ENCODE measurements at regions not wholly inside any gene's neighbourhood (a gene's known extent, or its start where the extent isn't known, plus 50 kb on each side); places are given as distances from the start of the nearest gene placed in this dataset.

- Mint-ChIP-seq H3K36me3 (no peaks in the 10 kb centered on the region), H3K27ac (no peak overlapping the region), H3K4me1 (no peaks in the 10 kb centered on the region), H3K4me3 (no peak overlapping the region), H3K9me3 (peaks cover 4 to 20% (median 9%) of the 10 kb centered on the region in 6 donors), H3K27me3 (ENCODE audit: low read depth in 3 of 3) (no peaks in the 10 kb centered on the region)
- DNase-seq: no peak
Observed at GRCh38 chr4:66647926-66648325, 897.4 kb downstream of the CENPC start.

DNA sequence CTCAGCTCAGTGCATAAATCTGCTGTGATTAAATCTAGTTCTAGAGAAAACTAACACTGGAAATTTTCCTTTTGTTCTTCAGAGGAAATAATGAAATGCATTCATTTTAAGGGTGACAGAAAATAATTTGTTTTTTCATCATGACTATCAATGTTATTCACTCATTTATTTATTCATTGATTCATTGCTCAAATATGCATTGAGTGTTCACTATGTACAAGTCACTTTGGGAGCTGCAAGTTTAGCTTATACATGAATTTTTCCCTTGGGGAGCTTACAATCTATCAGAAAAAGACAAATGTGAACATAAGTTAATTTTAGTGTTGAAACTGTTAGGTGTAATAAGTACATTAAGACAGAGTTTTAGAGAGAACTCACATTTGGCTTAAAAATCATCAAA lies 897.8 kb downstream of the CENPC start:
- Mint-ChIP-seq H3K36me3 (no peaks in the 10 kb centered on the region), H3K4me1 (no peaks in the 10 kb centered on the region), H3K9me3 (peaks cover 4 to 25% (median 9%) of the 10 kb centered on the region in 6 donors), H3K27ac (no peak overlapping the region), H3K4me3 (no peak overlapping the region), H3K27me3 (ENCODE audit: low read depth in 3 of 3) (no peaks in the 10 kb centered on the region)
- no peak for DNase-seq

- Mint-ChIP-seq H3K9me3 (peaks cover 1 to 32% (median 8%) of the 10 kb centered on the region in 6 donors), H3K4me3 (no peak overlapping the region), H3K4me1 (no peaks in the 10 kb centered on the region), H3K36me3 (no peaks in the 10 kb centered on the region), H3K27ac (no peak overlapping the region), H3K27me3 (ENCODE audit: low read depth in 3 of 3) (no peaks in the 10 kb centered on the region)
- DNase-seq: no peak
Observed at GRCh38 chr4:66640233-66640990, 904.9 kb downstream of the CENPC start.

GRCh38 chr4:66639361-66639760 lies 905.9 kb downstream of the CENPC start:
- peaks cover 1 to 27% (median 10%) of the 10 kb centered on the region in 6 donors for H3K9me3 Mint-ChIP-seq
- H3K4me1 Mint-ChIP-seq: no peaks in the 10 kb centered on the region
- H3K27ac Mint-ChIP-seq: no peak overlapping the region
- no peaks in the 10 kb centered on the region for H3K36me3 Mint-ChIP-seq
- no peak for DNase-seq
- no peak overlapping the region for H3K4me3 Mint-ChIP-seq
- H3K27me3 Mint-ChIP-seq (ENCODE audit: low read depth in 3 of 3): no peaks in the 10 kb centered on the region

DNA sequence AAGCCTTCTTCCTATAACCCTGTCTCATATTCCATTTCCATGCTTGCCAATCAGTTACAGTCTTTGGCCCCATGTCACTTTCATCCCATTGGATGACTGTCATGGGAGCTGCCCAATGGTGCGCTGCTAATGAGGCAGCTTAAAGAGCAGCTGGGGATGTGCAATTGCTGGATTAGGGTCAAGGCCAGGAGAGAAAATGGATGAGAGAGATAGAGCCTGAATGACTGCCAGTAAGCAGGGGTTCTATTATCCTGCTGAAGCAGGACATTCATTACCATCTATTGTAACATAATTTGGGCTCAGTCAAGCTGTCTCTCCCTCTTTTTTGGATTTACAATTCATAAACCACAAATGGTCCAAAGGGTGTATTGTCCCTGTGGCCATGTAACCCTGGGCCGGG lies 909.0 kb downstream of the CENPC start:
- Mint-ChIP-seq H3K36me3 (no peaks in the 10 kb centered on the region), H3K9me3 (peaks cover 3 to 20% (median 5%) of the 10 kb centered on the region in 6 donors), H3K4me1 (no peaks in the 10 kb centered on the region), H3K27me3 (ENCODE audit: low read depth in 3 of 3) (peaks cover 0 to 3% (median 0%) of the 10 kb centered on the region in 3 donors), H3K27ac (no peak overlapping the region), H3K4me3 (no peak overlapping the region)
- no peak for DNase-seq

DNA sequence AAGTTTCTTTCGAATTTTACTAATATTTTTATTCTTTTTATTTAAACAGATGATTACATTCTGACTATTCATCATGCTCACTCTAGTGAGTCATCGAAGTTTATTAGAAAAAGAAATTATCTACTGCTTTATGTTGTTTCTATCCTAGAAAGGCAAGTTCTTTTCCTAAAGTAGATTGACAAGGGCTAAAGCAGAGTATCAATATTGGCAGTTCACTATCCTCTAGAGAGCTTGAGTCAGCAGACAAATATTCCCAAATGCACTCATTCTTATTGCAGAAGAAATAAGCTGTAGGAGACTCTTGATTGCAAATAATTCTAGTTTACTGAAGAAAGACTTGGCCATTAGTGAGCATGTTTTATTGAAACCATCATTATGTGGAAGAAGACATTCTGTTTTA lies 911.8 kb downstream of the CENPC start:
- DNase-seq: no peak
- H3K27me3 Mint-ChIP-seq (ENCODE audit: low read depth in 3 of 3): peaks cover 0 to 3% (median 0%) of the 10 kb centered on the region in 3 donors
- no peaks in the 10 kb centered on the region for H3K36me3 Mint-ChIP-seq
- H3K4me3 Mint-ChIP-seq: no peak overlapping the region
- H3K27ac Mint-ChIP-seq: no peak overlapping the region
- no peaks in the 10 kb centered on the region for H3K4me1 Mint-ChIP-seq
- H3K9me3 Mint-ChIP-seq: peaks cover 3 to 20% (median 9%) of the 10 kb centered on the region in 6 donors

- H3K9me3 Mint-ChIP-seq: peaks cover 1 to 17% (median 11%) of the 10 kb centered on the region in 6 donors
- no peaks in the 10 kb centered on the region for H3K4me1 Mint-ChIP-seq
- H3K4me3 Mint-ChIP-seq: no peak overlapping the region
- no peaks in the 10 kb centered on the region for H3K36me3 Mint-ChIP-seq
- H3K27me3 Mint-ChIP-seq (ENCODE audit: low read depth in 3 of 3): peaks cover 0 to 3% (median 0%) of the 10 kb centered on the region in 3 donors
- DNase-seq: no peak
- H3K27ac Mint-ChIP-seq: no peak overlapping the region
Observed at GRCh38 chr4:66629927-66630326, 915.4 kb downstream of the CENPC start.

DNA sequence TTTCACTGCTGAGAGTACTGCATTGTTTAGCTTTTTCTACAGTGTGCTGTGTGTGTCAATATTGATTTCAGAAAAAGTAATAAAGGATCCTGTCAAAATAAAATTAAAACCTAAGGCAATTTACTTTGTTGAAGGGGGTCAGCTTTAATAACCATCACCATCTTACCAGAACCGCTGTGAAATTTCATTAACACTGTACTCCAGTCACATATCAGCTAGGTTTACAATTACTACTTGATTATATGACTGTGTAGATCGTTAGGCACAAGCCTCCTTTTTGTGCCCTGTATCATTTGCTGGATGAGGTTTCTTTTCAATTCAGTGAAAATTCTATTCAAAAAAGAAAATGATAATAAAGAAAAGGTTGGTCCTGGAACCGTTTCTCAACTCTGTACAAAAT lies 917.2 kb downstream of the CENPC start:
- H3K9me3 Mint-ChIP-seq: peaks cover 2 to 33% (median 8%) of the 10 kb centered on the region in 6 donors
- no peak overlapping the region for H3K27ac Mint-ChIP-seq
- H3K4me3 Mint-ChIP-seq: no peak overlapping the region
- DNase-seq: no peak
- H3K4me1 Mint-ChIP-seq: no peaks in the 10 kb centered on the region
- H3K27me3 Mint-ChIP-seq (ENCODE audit: low read depth in 3 of 3): peaks cover 0 to 3% (median 0%) of the 10 kb centered on the region in 3 donors
- no peaks in the 10 kb centered on the region for H3K36me3 Mint-ChIP-seq

DNA sequence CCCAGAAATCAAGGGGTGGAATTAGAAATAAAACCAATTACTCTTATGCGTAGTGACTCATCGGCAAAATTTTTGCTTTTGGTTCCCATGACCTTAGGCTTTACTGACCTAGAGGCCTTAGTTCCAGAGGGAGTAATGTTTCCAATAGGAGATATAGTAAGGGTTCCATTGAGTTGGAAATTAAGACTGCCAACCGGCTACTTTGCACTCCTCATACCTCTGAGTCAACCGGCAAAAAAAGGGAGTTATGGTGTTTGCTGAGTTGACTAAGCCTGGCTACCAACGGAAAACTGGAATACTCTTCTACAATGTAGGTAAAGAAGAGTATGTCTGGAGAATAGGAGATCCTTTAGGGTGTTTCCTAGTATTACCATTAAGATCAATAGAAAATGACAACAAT lies 919.8 kb downstream of the CENPC start:
- Mint-ChIP-seq H3K27ac (no peak overlapping the region), H3K36me3 (no peaks in the 10 kb centered on the region), H3K4me1 (no peaks in the 10 kb centered on the region), H3K4me3 (no peak overlapping the region), H3K27me3 (ENCODE audit: low read depth in 3 of 3) (no peaks in the 10 kb centered on the region), H3K9me3 (peaks cover 4 to 45% (median 17%) of the 10 kb centered on the region in 6 donors)
- no peak for DNase-seq

- Mint-ChIP-seq H3K27me3 (ENCODE audit: low read depth in 3 of 3) (no peaks in the 10 kb centered on the region), H3K4me1 (no peaks in the 10 kb centered on the region), H3K4me3 (no peak overlapping the region), H3K27ac (no peak overlapping the region), H3K36me3 (no peaks in the 10 kb centered on the region), H3K9me3 (peaks cover 15 to 54% (median 31%) of the 10 kb centered on the region in 6 donors)
- DNase-seq: no peak
Observed at GRCh38 chr4:66613591-66613990, 931.7 kb downstream of the CENPC start.

- Mint-ChIP-seq H3K27me3 (ENCODE audit: low read depth in 3 of 3) (no peaks in the 10 kb centered on the region), H3K36me3 (no peaks in the 10 kb centered on the region), H3K9me3 (peaks cover 3 to 27% (median 7%) of the 10 kb centered on the region in 6 donors), H3K27ac (no peak overlapping the region), H3K4me1 (no peaks in the 10 kb centered on the region), H3K4me3 (no peak overlapping the region)
- no peak for DNase-seq
Observed at GRCh38 chr4:66609014-66609413, 936.3 kb downstream of the CENPC start.

DNA sequence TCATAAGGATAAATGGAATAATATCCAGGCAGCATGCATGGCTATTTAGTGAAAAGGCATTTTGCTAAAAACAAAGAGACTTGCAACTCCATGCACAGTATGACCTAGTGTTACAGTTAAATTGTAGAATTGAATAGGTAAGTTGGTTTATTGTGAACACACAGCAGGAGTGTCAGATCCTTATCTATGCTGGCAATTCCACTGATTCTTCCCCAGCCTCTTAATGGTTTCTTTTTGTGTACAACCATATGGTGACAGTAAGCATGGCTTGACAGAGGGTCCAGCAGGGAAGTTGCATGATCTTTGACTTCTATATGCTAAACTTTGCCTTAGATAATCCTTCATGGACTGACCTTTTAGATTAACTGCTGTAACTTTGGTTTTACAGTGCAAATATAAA lies 936.6 kb upstream of the EPHA5 start:
- no peak for DNase-seq
- Mint-ChIP-seq H3K4me3 (no peak overlapping the region), H3K4me1 (no peaks in the 10 kb centered on the region), H3K27me3 (ENCODE audit: low read depth in 3 of 3) (no peaks in the 10 kb centered on the region), H3K36me3 (no peaks in the 10 kb centered on the region), H3K27ac (no peak overlapping the region), H3K9me3 (peaks cover 0 to 29% (median 4%) of the 10 kb centered on the region in 6 donors)

GRCh38 chr4:66606215-66606614 lies 935.9 kb upstream of the EPHA5 start:
- no peak overlapping the region for H3K4me3 Mint-ChIP-seq
- no peaks in the 10 kb centered on the region for H3K4me1 Mint-ChIP-seq
- peaks cover 0 to 30% (median 6%) of the 10 kb centered on the region in 6 donors for H3K9me3 Mint-ChIP-seq
- no peak for DNase-seq
- no peaks in the 10 kb centered on the region for H3K27me3 Mint-ChIP-seq (ENCODE audit: low read depth in 3 of 3)
- no peak overlapping the region for H3K27ac Mint-ChIP-seq
- H3K36me3 Mint-ChIP-seq: no peaks in the 10 kb centered on the region

- Mint-ChIP-seq H3K9me3 (peaks cover 2 to 27% (median 8%) of the 10 kb centered on the region in 6 donors), H3K27ac (no peak overlapping the region), H3K36me3 (no peaks in the 10 kb centered on the region), H3K27me3 (ENCODE audit: low read depth in 3 of 3) (peaks cover 0 to 4% (median 2%) of the 10 kb centered on the region in 3 donors), H3K4me3 (no peak overlapping the region), H3K4me1 (no peaks in the 10 kb centered on the region)
- DNase-seq: no peak
Observed at GRCh38 chr4:66604192-66604591, 933.9 kb upstream of the EPHA5 start.

DNA sequence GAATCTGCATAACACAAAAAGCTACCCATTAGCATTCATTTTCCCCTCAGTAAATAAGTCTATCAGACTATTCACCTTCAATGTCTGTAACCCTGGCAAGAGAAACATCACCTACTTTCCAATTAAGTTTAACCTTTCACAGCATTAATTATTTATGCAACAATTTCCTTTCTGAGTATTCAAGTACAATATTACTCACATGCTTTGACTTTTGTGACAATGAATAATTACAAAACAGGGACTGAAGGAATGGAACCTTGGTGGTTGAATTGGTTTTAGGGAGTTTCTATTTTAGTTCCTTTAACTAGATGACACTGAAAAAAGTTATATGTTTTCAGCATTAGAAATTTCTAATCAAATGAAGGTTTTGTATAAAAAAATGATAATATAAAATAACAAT lies 932.3 kb upstream of the EPHA5 start:
- Mint-ChIP-seq H3K27me3 (ENCODE audit: low read depth in 3 of 3) (peaks cover 0 to 5% (median 2%) of the 10 kb centered on the region in 3 donors), H3K27ac (no peak overlapping the region), H3K4me3 (no peak overlapping the region), H3K9me3 (peaks cover 0 to 24% (median 9%) of the 10 kb centered on the region in 6 donors), H3K36me3 (no peaks in the 10 kb centered on the region), H3K4me1 (no peaks in the 10 kb centered on the region)
- no peak for DNase-seq

Measured in immature natural killer cell (primary cell).